ENCODE measurements at regions not wholly inside any gene's neighbourhood (a gene's known extent, or its start where the extent isn't known, plus 50 kb on each side); places are given as distances from the start of the nearest gene placed in this dataset.

GRCh38 chr6:133062696-133063306, 178.4 kb upstream of the EYA4 start:
- no peak for TF ChIP-seq CTCF (IDR thresholded peaks at IDR 0.05; ENCODE audit: insufficient read depth, low read length)
- TF ChIP-seq REST (IDR thresholded peaks at IDR 0.05; ENCODE audit: insufficient replicate concordance, low read depth), result no peak

All from HL-60 (cell line).